ENCODE measurements at regions not wholly inside any gene's neighbourhood (a gene's known extent, or its start where the extent isn't known, plus 50 kb on each side); places are given as distances from the start of the nearest gene placed in this dataset.

DNA sequence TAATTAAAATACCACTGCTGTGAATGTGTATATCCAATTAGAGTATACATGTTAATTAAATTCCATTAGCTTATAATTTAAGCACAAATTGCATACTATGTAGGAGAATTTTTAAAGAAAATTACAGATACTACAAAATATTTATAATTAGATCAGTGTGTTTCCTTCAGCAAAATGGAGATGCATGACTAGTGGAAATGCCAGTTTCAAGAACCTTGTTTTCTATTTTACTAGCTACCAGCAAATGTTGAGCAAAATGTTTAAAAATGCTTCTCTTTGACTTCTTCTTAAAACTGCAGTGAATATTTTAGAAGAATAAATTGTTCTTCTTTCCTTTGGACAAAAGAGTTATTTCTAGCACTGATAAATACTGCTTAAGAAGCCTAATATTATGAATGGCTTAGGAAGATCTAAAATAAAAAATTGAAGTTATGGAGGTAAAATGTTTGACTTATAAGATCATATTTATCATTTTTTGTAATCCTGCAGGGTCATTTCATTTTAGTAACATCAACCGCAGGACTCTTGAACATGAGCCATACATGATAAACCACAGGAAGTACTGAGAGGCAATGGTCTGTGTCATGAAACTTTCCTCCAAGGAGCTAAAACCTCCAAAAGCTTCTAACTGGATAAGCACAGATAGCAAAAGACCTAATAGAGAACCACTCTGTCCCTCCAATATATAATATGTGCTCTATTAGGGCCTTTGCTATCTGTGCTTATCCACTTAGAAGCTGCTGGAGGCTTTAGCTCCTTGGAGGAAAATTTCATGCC is 1066.0 kb upstream of the CELF2 start:
- TF ChIP-seq, protein P1, sequence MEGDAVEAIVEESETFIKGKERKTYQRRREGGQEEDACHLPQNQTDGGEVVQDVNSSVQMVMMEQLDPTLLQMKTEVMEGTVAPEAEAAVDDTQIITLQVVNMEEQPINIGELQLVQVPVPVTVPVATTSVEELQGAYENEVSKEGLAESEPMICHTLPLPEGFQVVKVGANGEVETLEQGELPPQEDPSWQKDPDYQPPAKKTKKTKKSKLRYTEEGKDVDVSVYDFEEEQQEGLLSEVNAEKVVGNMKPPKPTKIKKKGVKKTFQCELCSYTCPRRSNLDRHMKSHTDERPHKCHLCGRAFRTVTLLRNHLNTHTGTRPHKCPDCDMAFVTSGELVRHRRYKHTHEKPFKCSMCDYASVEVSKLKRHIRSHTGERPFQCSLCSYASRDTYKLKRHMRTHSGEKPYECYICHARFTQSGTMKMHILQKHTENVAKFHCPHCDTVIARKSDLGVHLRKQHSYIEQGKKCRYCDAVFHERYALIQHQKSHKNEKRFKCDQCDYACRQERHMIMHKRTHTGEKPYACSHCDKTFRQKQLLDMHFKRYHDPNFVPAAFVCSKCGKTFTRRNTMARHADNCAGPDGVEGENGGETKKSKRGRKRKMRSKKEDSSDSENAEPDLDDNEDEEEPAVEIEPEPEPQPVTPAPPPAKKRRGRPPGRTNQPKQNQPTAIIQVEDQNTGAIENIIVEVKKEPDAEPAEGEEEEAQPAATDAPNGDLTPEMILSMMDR (conservative IDR thresholded peaks at IDR 0.05; ENCODE audit: low read depth, low read length), result no peak
- no peak for TF ChIP-seq RAD21 (IDR thresholded peaks at IDR 0.05; ENCODE audit: low read length)
- TF ChIP-seq, protein P2, sequence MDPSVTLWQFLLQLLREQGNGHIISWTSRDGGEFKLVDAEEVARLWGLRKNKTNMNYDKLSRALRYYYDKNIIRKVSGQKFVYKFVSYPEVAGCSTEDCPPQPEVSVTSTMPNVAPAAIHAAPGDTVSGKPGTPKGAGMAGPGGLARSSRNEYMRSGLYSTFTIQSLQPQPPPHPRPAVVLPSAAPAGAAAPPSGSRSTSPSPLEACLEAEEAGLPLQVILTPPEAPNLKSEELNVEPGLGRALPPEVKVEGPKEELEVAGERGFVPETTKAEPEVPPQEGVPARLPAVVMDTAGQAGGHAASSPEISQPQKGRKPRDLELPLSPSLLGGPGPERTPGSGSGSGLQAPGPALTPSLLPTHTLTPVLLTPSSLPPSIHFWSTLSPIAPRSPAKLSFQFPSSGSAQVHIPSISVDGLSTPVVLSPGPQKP (IDR thresholded peaks at IDR 0.05; ENCODE audit: borderline replicate concordance, low read depth, low read length), result no peak

Data from IMR-90 (cell line).